ENCODE measurements at regions not wholly inside any gene's neighbourhood (a gene's known extent, or its start where the extent isn't known, plus 50 kb on each side); places are given as distances from the start of the nearest gene placed in this dataset.

GRCh38 chr15:69782139-69782658, 315.5 kb downstream of the TLE3 start:
- DNase-seq (ENCODE audit: low spot score in 2 of 2): no peak
- Mint-ChIP-seq H3K9me3 (no peaks in the 10 kb centered on the region), H3K4me1 (peaks cover 13% of the 10 kb centered on the region), H3K4me3 (no peak overlapping the region), H3K36me3 (ENCODE audit: insufficient read depth) (no peaks in the 10 kb centered on the region), H3K27ac (ENCODE audit: low read depth) (no peak overlapping the region), H3K27me3 (no peaks in the 10 kb centered on the region)
- ATAC-seq (replicated peaks; ENCODE audit: extremely low read depth, poor library complexity, severe bottlenecking): no peak

- Mint-ChIP-seq H3K4me3 (no peak overlapping the region), H3K36me3 (ENCODE audit: insufficient read depth) (no peaks in the 10 kb centered on the region), H3K9me3 (no peaks in the 10 kb centered on the region), H3K4me1 (peaks cover 13% of the 10 kb centered on the region), H3K27ac (ENCODE audit: low read depth) (no peak overlapping the region), H3K27me3 (no peaks in the 10 kb centered on the region)
- DNase-seq (ENCODE audit: low spot score in 2 of 2): no peak
- ATAC-seq (replicated peaks; ENCODE audit: extremely low read depth, poor library complexity, severe bottlenecking): no peak
These were observed 314.9 kb downstream of the TLE3 start for GRCh38 chr15:69782809-69783208.

GRCh38 chr15:69783211-69783610, 314.5 kb downstream of the TLE3 start:
- H3K27me3 Mint-ChIP-seq: no peaks in the 10 kb centered on the region
- no peak overlapping the region for H3K4me3 Mint-ChIP-seq

GRCh38 chr15:69784798-69785566, 312.7 kb downstream of the TLE3 start:
- Mint-ChIP-seq H3K27me3 (no peaks in the 10 kb centered on the region), H3K36me3 (ENCODE audit: insufficient read depth) (no peaks in the 10 kb centered on the region), H3K9me3 (no peaks in the 10 kb centered on the region), H3K4me3 (no peak overlapping the region), H3K4me1 (peaks cover 13% of the 10 kb centered on the region), H3K27ac (ENCODE audit: low read depth) (no peak overlapping the region)
- DNase-seq (ENCODE audit: low spot score in 2 of 2) (no peak), ATAC-seq (replicated peaks; ENCODE audit: extremely low read depth, poor library complexity, severe bottlenecking) (no peak)

More at GRCh38 chr15:69783211-69783610, 314.5 kb downstream of the TLE3 start:
- Mint-ChIP-seq H3K4me1 (peaks cover 13% of the 10 kb centered on the region), H3K36me3 (ENCODE audit: insufficient read depth) (no peaks in the 10 kb centered on the region), H3K27ac (ENCODE audit: low read depth) (no peak overlapping the region), H3K9me3 (no peaks in the 10 kb centered on the region)
- no peak for DNase-seq (ENCODE audit: low spot score in 2 of 2)
- no peak for ATAC-seq (replicated peaks; ENCODE audit: extremely low read depth, poor library complexity, severe bottlenecking)

- peaks cover 1% of the 10 kb centered on the region for H3K9me3 Mint-ChIP-seq
- peaks cover 13% of the 10 kb centered on the region for H3K4me1 Mint-ChIP-seq
- DNase-seq (ENCODE audit: low spot score in 2 of 2): no peak
- no peak overlapping the region for H3K4me3 Mint-ChIP-seq
- H3K27ac Mint-ChIP-seq (ENCODE audit: low read depth): no peak overlapping the region
- H3K27me3 Mint-ChIP-seq: no peaks in the 10 kb centered on the region
- H3K36me3 Mint-ChIP-seq (ENCODE audit: insufficient read depth): no peaks in the 10 kb centered on the region
- ATAC-seq (replicated peaks; ENCODE audit: extremely low read depth, poor library complexity, severe bottlenecking): no peak
These were observed 311.5 kb downstream of the TLE3 start for GRCh38 chr15:69786136-69786701.

- no peak overlapping the region for H3K27ac Mint-ChIP-seq (ENCODE audit: low read depth)
- H3K27me3 Mint-ChIP-seq: no peaks in the 10 kb centered on the region
- H3K9me3 Mint-ChIP-seq: peaks cover 5% of the 10 kb centered on the region
These were observed 309.9 kb downstream of the TLE3 start for GRCh38 chr15:69787791-69788190.

GRCh38 chr15:69789648-69790393, 307.9 kb downstream of the TLE3 start:
- H3K4me1 Mint-ChIP-seq: no peaks in the 10 kb centered on the region
- no peak overlapping the region for H3K4me3 Mint-ChIP-seq
- no peak for DNase-seq (ENCODE audit: low spot score in 2 of 2)
- H3K9me3 Mint-ChIP-seq: peaks cover 5% of the 10 kb centered on the region
- no peak for ATAC-seq (replicated peaks; ENCODE audit: extremely low read depth, poor library complexity, severe bottlenecking)
- H3K27ac Mint-ChIP-seq (ENCODE audit: low read depth): no peak overlapping the region
- no peaks in the 10 kb centered on the region for H3K27me3 Mint-ChIP-seq
- no peaks in the 10 kb centered on the region for H3K36me3 Mint-ChIP-seq (ENCODE audit: insufficient read depth)

More at GRCh38 chr15:69787791-69788190, 309.9 kb downstream of the TLE3 start:
- ATAC-seq (replicated peaks; ENCODE audit: extremely low read depth, poor library complexity, severe bottlenecking): no peak
- Mint-ChIP-seq H3K4me3 (no peak overlapping the region), H3K36me3 (ENCODE audit: insufficient read depth) (no peaks in the 10 kb centered on the region), H3K4me1 (no peaks in the 10 kb centered on the region)
- no peak for DNase-seq (ENCODE audit: low spot score in 2 of 2)

- DNase-seq (ENCODE audit: low spot score in 2 of 2): no peak
- H3K27ac Mint-ChIP-seq (ENCODE audit: low read depth): no peak overlapping the region
- no peaks in the 10 kb centered on the region for H3K4me1 Mint-ChIP-seq
- no peak for ATAC-seq (replicated peaks; ENCODE audit: extremely low read depth, poor library complexity, severe bottlenecking)
- no peaks in the 10 kb centered on the region for H3K27me3 Mint-ChIP-seq
- no peak overlapping the region for H3K4me3 Mint-ChIP-seq
- H3K9me3 Mint-ChIP-seq: peaks cover 5% of the 10 kb centered on the region
- H3K36me3 Mint-ChIP-seq (ENCODE audit: insufficient read depth): no peaks in the 10 kb centered on the region
These were observed 307.1 kb downstream of the TLE3 start for GRCh38 chr15:69790632-69791031.

- no peaks in the 10 kb centered on the region for H3K36me3 Mint-ChIP-seq (ENCODE audit: insufficient read depth)
- H3K4me3 Mint-ChIP-seq: no peak overlapping the region
- ATAC-seq (replicated peaks; ENCODE audit: extremely low read depth, poor library complexity, severe bottlenecking): no peak
- no peaks in the 10 kb centered on the region for H3K27me3 Mint-ChIP-seq
- H3K9me3 Mint-ChIP-seq: peaks cover 5% of the 10 kb centered on the region
- no peak for DNase-seq (ENCODE audit: low spot score in 2 of 2)
- H3K27ac Mint-ChIP-seq (ENCODE audit: low read depth): no peak overlapping the region
- peaks cover 5% of the 10 kb centered on the region for H3K4me1 Mint-ChIP-seq
These were observed 304.9 kb downstream of the TLE3 start for GRCh38 chr15:69792823-69793222.

GRCh38 chr15:69793431-69793780, 304.3 kb downstream of the TLE3 start:
- Mint-ChIP-seq H3K27ac (ENCODE audit: low read depth) (no peak overlapping the region), H3K9me3 (peaks cover 5% of the 10 kb centered on the region), H3K4me3 (no peak overlapping the region), H3K36me3 (ENCODE audit: insufficient read depth) (no peaks in the 10 kb centered on the region), H3K4me1 (peaks cover 5% of the 10 kb centered on the region), H3K27me3 (no peaks in the 10 kb centered on the region)
- ATAC-seq (replicated peaks; ENCODE audit: extremely low read depth, poor library complexity, severe bottlenecking) (no peak), DNase-seq (ENCODE audit: low spot score in 2 of 2) (no peak)

GRCh38 chr15:69793781-69794451, 303.8 kb downstream of the TLE3 start:
- Mint-ChIP-seq H3K27me3 (no peaks in the 10 kb centered on the region), H3K4me3 (no peak overlapping the region), H3K4me1 (peaks cover 5% of the 10 kb centered on the region), H3K27ac (ENCODE audit: low read depth) (no peak overlapping the region), H3K9me3 (peaks cover 5% of the 10 kb centered on the region), H3K36me3 (ENCODE audit: insufficient read depth) (no peaks in the 10 kb centered on the region)
- DNase-seq (ENCODE audit: low spot score in 2 of 2) (no peak), ATAC-seq (replicated peaks; ENCODE audit: extremely low read depth, poor library complexity, severe bottlenecking) (no peak)

GRCh38 chr15:69794645-69795469, 302.9 kb downstream of the TLE3 start:
- DNase-seq (ENCODE audit: low spot score in 2 of 2) (no peak), ATAC-seq (replicated peaks; ENCODE audit: extremely low read depth, poor library complexity, severe bottlenecking) (no peak)
- peaks cover 5% of the 10 kb centered on the region for H3K4me1 Mint-ChIP-seq
- H3K4me3 Mint-ChIP-seq: no peak overlapping the region
- H3K36me3 Mint-ChIP-seq (ENCODE audit: insufficient read depth): no peaks in the 10 kb centered on the region
- H3K9me3 Mint-ChIP-seq: peaks cover 5% of the 10 kb centered on the region
- no peaks in the 10 kb centered on the region for H3K27me3 Mint-ChIP-seq
- H3K27ac Mint-ChIP-seq (ENCODE audit: low read depth): no peak overlapping the region

Measured in central memory CD8-positive, alpha-beta T cell (primary cell).